Fibroblast of pulmonary artery (primary cell): ENCODE measurements at regions not wholly inside any gene's neighbourhood (a gene's known extent, or its start where the extent isn't known, plus 50 kb on each side); places are given as distances from the start of the nearest gene placed in this dataset.

Experiments
- DNase-seq: peaks from one replicate; pipeline ENCODE4 v3.0.0-alpha.2; 2010; ENCODE audit warnings: low read depth
- H3K4me3 ChIP-seq: replicated peaks from 2 replicates; pipeline ENCODE4 v1.5.1; 2011; ENCODE audit warnings: low read depth, mild to moderate bottlenecking, control low read depth, low read length, moderate library complexity
- CTCF ChIP-seq: IDR thresholded peaks from 2 replicates; pipeline ENCODE4 v1.5.1; 2011; ENCODE audit warnings: mild to moderate bottlenecking, control low read depth, low read length, inconsistent platforms; ENCODE audit errors: missing control alignments

- H3K4me3 ChIP-seq, result no peak overlapping the region
- TF ChIP-seq CTCF, result no peak
- no peak for DNase-seq
Measured at GRCh38 chr14:105849933-105850626, 323.7 kb downstream of the TMEM121 start.

GRCh38 chr14:105850853-105851581 is 324.6 kb downstream of the TMEM121 start:
- no peak overlapping the region for H3K4me3 ChIP-seq
- TF ChIP-seq CTCF, result no peak
- no peak for DNase-seq

- H3K4me3 ChIP-seq, result no peak overlapping the region
- no peak for DNase-seq
- TF ChIP-seq CTCF, result no peak
Measured at GRCh38 chr14:105851716-105852377, 325.5 kb downstream of the TMEM121 start.

GRCh38 chr14:105852378-105853088 is 326.1 kb downstream of the TMEM121 start:
- TF ChIP-seq CTCF, result no peak
- no peak for DNase-seq
- H3K4me3 ChIP-seq, result no peak overlapping the region

- TF ChIP-seq CTCF, result no peak
Measured at GRCh38 chr14:105853089-105853906, 326.9 kb downstream of the TMEM121 start.

More at GRCh38 chr14:105853089-105853906, 326.9 kb downstream of the TMEM121 start:
- no peak overlapping the region for H3K4me3 ChIP-seq
- no peak for DNase-seq
